BLaER1 (cell line): ENCODE measurements at regions not wholly inside any gene's neighbourhood (a gene's known extent, or its start where the extent isn't known, plus 50 kb on each side); places are given as distances from the start of the nearest gene placed in this dataset.

Experiments used
- H3K27ac ChIP-seq: shearing (Covaris generic); formaldehyde crosslinking; 2 replicates; pipeline ENCODE4 v1.8.1; 2022
- H3K27me3 ChIP-seq: shearing (Covaris generic); formaldehyde crosslinking; 2 replicates; pipeline ENCODE4 v1.8.1; 2022
- H3K36me3 ChIP-seq: shearing (Covaris generic); formaldehyde crosslinking; 2 replicates; pipeline ENCODE4 v1.8.1; 2022
- H3K4me1 ChIP-seq: shearing (Covaris generic); formaldehyde crosslinking; 2 replicates; pipeline ENCODE4 v1.8.1; 2022
- H3K4me2 ChIP-seq: shearing (Covaris generic); formaldehyde crosslinking; 2 replicates; pipeline ENCODE4 v1.8.1; 2022
- H3K4me3 ChIP-seq: shearing (Covaris generic); formaldehyde crosslinking; 2 replicates; pipeline ENCODE4 v1.8.1; 2022
- H3K9ac ChIP-seq: shearing (Covaris generic); formaldehyde crosslinking; 2 replicates; pipeline ENCODE4 v1.8.1; 2022
- H3K9me3 ChIP-seq: shearing (Covaris generic); formaldehyde crosslinking; 2 replicates; pipeline ENCODE4 v1.8.1; 2022
- H4K20me1 ChIP-seq: shearing (Covaris generic); formaldehyde crosslinking; 2 replicates; pipeline ENCODE4 v1.8.1; 2022
- Cebpa-rat ChIP-seq: shearing (Covaris generic); IDR thresholded peaks from 2 replicates; pipeline ENCODE4 v1.8.1; 2022

DNA sequence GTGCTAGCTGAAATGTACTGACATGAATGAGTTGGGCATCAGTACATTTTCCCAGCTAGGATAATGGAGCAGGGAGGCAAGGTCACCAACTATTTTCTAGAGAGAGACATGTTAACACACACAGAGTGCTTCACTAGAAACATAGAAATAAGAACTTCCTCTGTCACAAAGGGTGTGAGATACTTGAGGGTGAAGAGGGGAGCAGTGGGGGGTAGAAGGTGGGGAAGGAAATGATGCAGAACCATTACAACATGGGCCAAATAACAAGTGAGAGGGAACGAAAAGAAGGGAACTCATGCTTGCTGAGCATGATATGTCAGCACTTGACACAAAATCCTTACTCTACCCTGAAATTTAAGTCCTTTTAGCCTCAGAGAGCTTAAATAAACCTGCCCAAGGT is 87.8 kb upstream of the RFC3 start:
- no peak for TF ChIP-seq Cebpa-rat
- Histone ChIP-seq H3K4me1 (peaks cover 24% of the 10 kb centered on the region), H3K9me3 (no peaks in the 10 kb centered on the region), H3K27me3 (no peaks in the 10 kb centered on the region), H3K4me2 (peak overlapping the region; percentile 32), H3K9ac (no peak overlapping the region), H3K27ac (0 out of 2 replicates have a peak overlapping the region, but pooled peaks have one; percentile 12), H4K20me1 (no peaks in the 10 kb centered on the region), H3K4me3 (no peak overlapping the region), H3K36me3 (no peaks in the 10 kb centered on the region)

- Histone ChIP-seq H3K27ac (no peak overlapping the region), H3K4me2 (peak overlapping the region; percentile 32; the same call in 1 of the 2 replicates), H3K4me3 (no peak overlapping the region), H3K9me3 (no peaks in the 10 kb centered on the region), H3K4me1 (peaks cover 24% of the 10 kb centered on the region), H4K20me1 (no peaks in the 10 kb centered on the region), H3K9ac (no peak overlapping the region), H3K36me3 (no peaks in the 10 kb centered on the region), H3K27me3 (no peaks in the 10 kb centered on the region)
- TF ChIP-seq Cebpa-rat = no peak
Observed at GRCh38 chr13:33730619-33731018, 87.3 kb upstream of the RFC3 start.

DNA sequence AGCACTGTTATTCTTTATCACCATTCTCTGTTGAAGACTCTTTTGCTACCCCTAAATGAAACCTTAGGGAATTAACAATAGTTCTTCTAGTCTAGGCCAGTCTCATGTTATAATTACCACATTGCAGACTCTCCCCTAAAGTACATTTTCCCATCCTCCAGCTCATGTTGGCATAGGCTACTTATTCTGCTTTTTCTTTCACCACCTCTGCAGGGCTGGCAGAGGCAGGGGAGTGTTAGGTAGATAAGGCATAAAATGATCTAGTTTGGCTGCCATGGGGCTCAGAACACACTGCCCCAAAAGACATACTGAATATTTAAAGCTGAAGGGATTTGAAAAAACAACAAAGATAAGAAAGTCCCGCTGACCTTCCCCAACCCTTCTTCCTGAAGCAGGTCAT is 82.7 kb upstream of the RFC3 start:
- H4K20me1 ChIP-seq = no peaks in the 10 kb centered on the region
- no peak overlapping the region for H3K27ac ChIP-seq
- H3K4me3 ChIP-seq = no peak overlapping the region
- H3K27me3 ChIP-seq = no peaks in the 10 kb centered on the region
- TF ChIP-seq Cebpa-rat = no peak
- H3K4me2 ChIP-seq = no peak overlapping the region
- H3K4me1 ChIP-seq = peaks cover 3% of the 10 kb centered on the region; the same call in 1 of the 2 replicates
- H3K9me3 ChIP-seq = peaks cover 7% of the 10 kb centered on the region
- H3K9ac ChIP-seq = no peak overlapping the region
- H3K36me3 ChIP-seq = no peaks in the 10 kb centered on the region

DNA sequence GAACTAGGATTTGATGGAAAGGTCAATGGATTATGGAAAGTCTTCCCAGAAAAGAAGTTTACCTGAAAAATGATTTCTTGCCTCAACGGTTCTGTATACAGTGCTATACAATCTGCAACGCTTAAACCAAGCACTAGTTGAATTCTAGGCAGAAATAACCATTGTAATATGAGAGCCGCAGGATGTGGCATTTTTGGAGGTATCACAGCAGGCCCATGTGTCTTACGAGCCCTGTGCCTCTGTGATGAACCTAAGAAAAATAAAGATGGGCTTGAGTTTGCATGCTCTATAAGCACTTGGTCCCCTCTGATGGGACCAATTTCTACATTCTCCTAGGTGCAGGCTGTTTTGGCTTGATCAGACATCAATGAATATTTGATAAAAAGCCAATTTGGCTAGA is 78.7 kb upstream of the RFC3 start:
- no peak overlapping the region for H3K9ac ChIP-seq
- no peaks in the 10 kb centered on the region for H3K4me1 ChIP-seq
- H3K27me3 ChIP-seq = no peaks in the 10 kb centered on the region
- H4K20me1 ChIP-seq = no peaks in the 10 kb centered on the region
- no peak overlapping the region for H3K4me3 ChIP-seq
- no peak overlapping the region for H3K27ac ChIP-seq
- no peaks in the 10 kb centered on the region for H3K36me3 ChIP-seq
- peaks cover 7% of the 10 kb centered on the region for H3K9me3 ChIP-seq
- no peak for TF ChIP-seq Cebpa-rat
- H3K4me2 ChIP-seq = no peak overlapping the region

GRCh38 chr13:33740134-33740538 is 77.8 kb upstream of the RFC3 start:
- TF ChIP-seq Cebpa-rat = no peak
- no peak overlapping the region for H3K9ac ChIP-seq

DNA sequence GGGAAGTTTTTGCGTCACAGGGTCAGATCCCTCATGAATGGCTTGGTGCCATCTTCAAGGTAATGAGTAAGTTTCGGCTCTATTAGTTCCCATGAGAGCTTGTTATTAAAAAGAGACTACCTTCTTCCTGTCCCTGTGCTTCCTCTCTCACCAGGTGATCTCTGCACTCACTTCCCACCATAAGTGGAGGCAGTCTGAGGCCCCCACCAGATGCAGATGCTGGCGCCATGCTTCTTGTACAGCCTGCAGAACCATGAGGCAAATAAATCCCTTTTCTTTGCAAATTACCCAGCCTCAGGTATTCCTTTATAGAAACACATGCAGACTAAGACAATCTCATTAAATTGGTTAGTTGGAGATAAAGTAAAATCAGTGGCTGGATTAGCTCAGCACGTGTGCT is 75.6 kb upstream of the RFC3 start:
- Histone ChIP-seq H3K4me3 (no peak overlapping the region), H3K36me3 (no peaks in the 10 kb centered on the region), H3K4me1 (no peaks in the 10 kb centered on the region), H3K9me3 (no peaks in the 10 kb centered on the region), H3K27me3 (no peaks in the 10 kb centered on the region), H3K9ac (no peak overlapping the region), H4K20me1 (no peaks in the 10 kb centered on the region), H3K27ac (no peak overlapping the region), H3K4me2 (no peak overlapping the region)
- TF ChIP-seq Cebpa-rat = no peak

More at GRCh38 chr13:33740134-33740538, 77.8 kb upstream of the RFC3 start:
- Histone ChIP-seq H4K20me1 (no peaks in the 10 kb centered on the region), H3K4me3 (no peak overlapping the region), H3K27ac (no peak overlapping the region), H3K27me3 (no peaks in the 10 kb centered on the region), H3K4me1 (no peaks in the 10 kb centered on the region), H3K4me2 (no peak overlapping the region), H3K9me3 (peaks cover 7% of the 10 kb centered on the region), H3K36me3 (no peaks in the 10 kb centered on the region)

DNA sequence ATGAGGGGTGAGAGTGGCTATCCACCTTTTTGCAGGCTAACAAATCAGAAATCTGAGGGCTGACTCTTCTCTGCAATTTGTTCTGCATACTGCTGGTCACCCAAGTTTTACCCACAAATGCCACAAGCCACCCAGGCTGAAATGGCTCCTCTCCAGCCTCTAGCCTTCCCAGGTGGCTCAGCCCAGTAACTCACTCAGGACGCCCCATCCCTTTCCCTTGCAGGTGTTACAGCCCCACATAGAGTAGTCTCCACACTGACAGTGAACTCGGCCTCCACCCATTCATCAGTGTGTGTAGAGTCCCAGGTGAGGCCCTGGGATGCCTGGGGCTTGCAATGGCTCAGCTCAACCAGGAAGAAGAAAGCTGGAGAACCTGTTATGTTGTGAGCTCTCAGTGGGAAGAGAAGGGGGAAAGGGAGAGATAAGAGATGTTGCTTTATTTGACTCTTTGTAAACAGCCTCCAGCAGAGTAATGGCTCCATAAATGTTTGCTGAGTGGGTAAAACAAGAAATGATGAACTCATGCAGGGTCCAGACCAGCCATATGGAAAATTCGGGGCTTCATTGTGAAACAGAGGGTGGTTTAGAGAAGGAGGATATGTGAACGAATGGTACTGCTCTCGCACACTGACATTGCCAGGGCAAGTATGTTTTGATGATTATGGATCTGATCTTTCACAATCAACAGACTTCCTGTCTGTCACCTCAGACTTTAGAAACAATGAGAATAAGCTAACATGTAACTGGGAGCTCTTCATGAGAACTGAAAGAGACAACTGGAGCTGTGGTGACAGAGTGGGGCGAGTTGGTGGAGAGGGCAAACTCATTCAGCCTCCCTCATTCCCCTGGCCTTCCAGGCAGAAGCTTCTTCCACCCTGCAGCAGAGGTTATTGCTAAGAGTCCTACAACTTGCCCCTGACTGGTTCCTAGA is 74.2 kb upstream of the RFC3 start:
- Histone ChIP-seq H3K27ac (no peak overlapping the region), H4K20me1 (no peaks in the 10 kb centered on the region), H3K27me3 (no peaks in the 10 kb centered on the region), H3K36me3 (no peaks in the 10 kb centered on the region), H3K4me1 (no peaks in the 10 kb centered on the region), H3K9ac (no peak overlapping the region), H3K4me3 (no peak overlapping the region), H3K4me2 (no peak overlapping the region), H3K9me3 (peaks cover 8% of the 10 kb centered on the region; the same call in 1 of the 2 replicates)
- TF ChIP-seq Cebpa-rat = no peak

GRCh38 chr13:33744589-33745369 is 73.2 kb upstream of the RFC3 start:
- H4K20me1 ChIP-seq = no peaks in the 10 kb centered on the region
- no peak overlapping the region for H3K4me2 ChIP-seq
- H3K27ac ChIP-seq = no peak overlapping the region
- H3K4me1 ChIP-seq = no peaks in the 10 kb centered on the region
- no peaks in the 10 kb centered on the region for H3K36me3 ChIP-seq
- TF ChIP-seq Cebpa-rat = no peak
- H3K27me3 ChIP-seq = no peaks in the 10 kb centered on the region
- no peak overlapping the region for H3K4me3 ChIP-seq
- no peak overlapping the region for H3K9ac ChIP-seq
- H3K9me3 ChIP-seq = peaks cover 8% of the 10 kb centered on the region; the same call in 1 of the 2 replicates

DNA sequence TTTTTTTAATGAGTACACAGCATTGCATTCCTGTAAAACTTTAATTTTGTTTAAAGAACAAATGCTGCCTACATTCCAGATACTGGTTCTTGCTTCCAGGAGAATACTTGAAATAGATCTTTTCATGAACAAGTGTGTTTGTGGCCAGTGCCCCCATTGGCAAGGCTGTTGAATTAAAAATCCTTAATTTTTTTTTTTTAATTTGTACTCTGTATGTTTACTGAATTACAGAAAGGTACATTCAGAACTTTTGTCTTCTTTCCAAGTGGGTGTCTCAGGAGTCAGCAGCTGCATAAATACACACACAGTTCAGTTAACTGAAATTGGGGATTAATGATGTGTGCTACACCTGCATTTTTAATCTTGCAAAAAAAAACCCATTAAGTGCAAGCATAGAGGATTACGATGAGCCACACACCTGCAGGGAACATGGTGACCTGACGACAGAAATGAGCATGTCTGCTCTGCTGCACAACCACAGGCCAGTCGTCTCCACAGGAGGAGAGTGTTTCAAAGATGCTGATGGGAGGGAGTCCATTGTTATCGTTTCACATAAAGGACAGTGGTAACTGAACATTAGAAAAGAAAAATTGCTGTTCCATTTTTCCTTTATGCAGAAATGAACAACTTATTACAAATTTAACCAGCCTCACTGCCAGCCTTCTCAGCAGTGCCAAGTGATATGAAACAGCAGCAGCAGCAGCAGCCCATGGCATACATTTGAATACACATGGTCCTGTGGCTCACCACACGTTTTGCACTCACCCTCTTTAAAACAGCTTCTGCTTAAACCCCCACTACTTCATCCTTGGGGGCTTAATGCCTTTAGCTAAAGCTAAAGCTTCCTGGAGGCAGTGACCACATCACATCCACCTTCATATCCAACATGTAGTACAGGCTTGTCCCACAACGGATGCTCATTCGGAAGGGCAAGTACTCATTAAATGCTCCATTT is 72.3 kb upstream of the RFC3 start:
- Histone ChIP-seq H3K9ac (no peak overlapping the region), H3K4me2 (no peak overlapping the region), H3K4me3 (no peak overlapping the region), H3K36me3 (no peaks in the 10 kb centered on the region), H3K27ac (no peak overlapping the region), H3K4me1 (no peaks in the 10 kb centered on the region), H3K27me3 (no peaks in the 10 kb centered on the region), H3K9me3 (peaks cover 8% of the 10 kb centered on the region; the same call in 1 of the 2 replicates), H4K20me1 (no peaks in the 10 kb centered on the region)
- TF ChIP-seq Cebpa-rat = no peak
